SK-N-SH (cell line): ENCODE measurements at regions not wholly inside any gene's neighbourhood (a gene's known extent, or its start where the extent isn't known, plus 50 kb on each side); places are given as distances from the start of the nearest gene placed in this dataset.
A peak's percentile ranks its signal among the peaks of the same experiment; 100 is the strongest.

Experiments
- CTCF ChIA-PET: fragments of 300-600, 350-600 bp; formaldehyde crosslinking; extraction: SDS; loops from one replicate; lab custom pipeline; 2021; lab: Yijun Ruan, JAX
- POLR2A ChIA-PET: fragments of 350-600 bp; sonication (Branson Sonifier 250); formaldehyde crosslinking; extraction: SDS; loops from one replicate; lab custom pipeline; 2020; ENCODE audit warnings: antibody characterized with exemption, inconsistent platforms; lab: Yijun Ruan, JAX
- DNase-seq: peaks from one replicate; pipeline ENCODE4 v3.0.0; 2012
- H2AFZ ChIP-seq: fragments of 200-600 bp; sonication (generic); 2 replicates; pipeline ENCODE4 v1.8.1; 2016; ENCODE audit warnings: antibody characterized with exemption, mild to moderate bottlenecking, low read depth
- H3F3A ChIP-seq: fragments of 200-600 bp; sonication (generic); replicated peaks from 2 replicates; pipeline ENCODE3; 2016; ENCODE audit warnings: antibody characterized with exemption, mild to moderate bottlenecking; ENCODE audit not compliant: insufficient read depth
- H3K27ac ChIP-seq, 2 experiments: fragments of 200-500 bp in 1 of 2; fragments of 200-600 bp in 1 of 2; sonication (Bioruptor generic) in 1 of 2; sonication (generic), shearing (Covaris generic) in 1 of 2; 2 replicates each; pipeline versions ENCODE4 v1.5.1 to v1.6.1; 2014 to 2016; ENCODE audit warnings: low read depth in 2 of 2, inconsistent platforms in 1 of 2, low read length in 1 of 2, mild to moderate bottlenecking in 1 of 2, mixed read lengths in 1 of 2
- H3K27me3 ChIP-seq: fragments of 200-600 bp; sonication (generic), shearing (Covaris generic); 2 replicates; pipeline ENCODE4 v1.6.1; 2016; ENCODE audit warnings: mixed run types; ENCODE audit not compliant: insufficient read depth
- H3K36me3 ChIP-seq, 2 experiments: fragments of 200-500 bp in 1 of 2; fragments of 200-600 bp in 1 of 2; sonication (Bioruptor generic) in 1 of 2; sonication (generic) in 1 of 2; replicated peaks in 1 of 2; 2 replicates each; pipeline versions ENCODE3 to v1.5.1; 2014 to 2016; ENCODE audit warnings: low read length in 1 of 2, mild to moderate bottlenecking in 1 of 2; ENCODE audit not compliant: insufficient read depth in 2 of 2, control insufficient read depth in 1 of 2
- H3K4me1 ChIP-seq, 2 experiments: fragments of 200-500 bp in 1 of 2; fragments of 200-600 bp in 1 of 2; sonication (Bioruptor generic) in 1 of 2; sonication (generic), shearing (Covaris generic) in 1 of 2; 2 replicates each; pipeline versions ENCODE4 v1.5.1 to v1.6.1; 2014 to 2016; ENCODE audit warnings: low read depth in 1 of 2, low read length in 1 of 2, mixed run types in 1 of 2; ENCODE audit not compliant: insufficient read depth in 2 of 2, control insufficient read depth in 1 of 2
- H3K4me2 ChIP-seq: fragments of 200-600 bp; sonication (generic), shearing (Covaris generic); 2 replicates; pipeline ENCODE4 v1.6.1; 2017; ENCODE audit warnings: mixed run types
- H3K4me3 ChIP-seq, 2 experiments: fragments of 200-500 bp in 1 of 2; fragments of 200-600 bp in 1 of 2; sonication (Bioruptor generic) in 1 of 2; sonication (generic), shearing (Covaris generic) in 1 of 2; 2 replicates each; pipeline versions ENCODE4 v1.5.1 to v1.8.1; 2014 to 2016; ENCODE audit warnings: low read depth in 2 of 2, inconsistent platforms in 1 of 2, low read length in 1 of 2, mild to moderate bottlenecking in 1 of 2, mixed read lengths in 1 of 2, moderate library complexity in 1 of 2
- H3K79me2 ChIP-seq: fragments of 200-600 bp; sonication (generic); 2 replicates; pipeline ENCODE4 v1.8.1; 2017; ENCODE audit warnings: mild to moderate bottlenecking; ENCODE audit not compliant: insufficient read depth
- H3K9ac ChIP-seq: fragments of 200-600 bp; sonication (generic); 2 replicates; pipeline ENCODE4 v1.6.1; 2017; ENCODE audit warnings: mixed run types
- H3K9me2 ChIP-seq: fragments of 200-600 bp; sonication (generic); 2 replicates; pipeline ENCODE4 v1.6.1; 2017; ENCODE audit warnings: mixed run types
- H3K9me3 ChIP-seq: fragments of 200-600 bp; sonication (generic); 2 replicates; pipeline ENCODE4 v1.6.1; 2017; ENCODE audit warnings: mixed run types, mild to moderate bottlenecking, moderate library complexity
- H4K20me1 ChIP-seq: fragments of 200-600 bp; sonication (generic); 2 replicates; pipeline ENCODE4 v1.6.1; 2017; ENCODE audit warnings: mild to moderate bottlenecking, mixed run types; ENCODE audit not compliant: insufficient read depth
- CHD2 ChIP-seq: fragments of 150-350 bp; IDR thresholded peaks from 2 replicates; pipeline ENCODE4 v1.6.1; 2018; ENCODE audit warnings: low read length; ENCODE audit not compliant: partially characterized antibody
- EZH2phosphoT487 ChIP-seq: fragments of 200-600 bp; sonication (generic); IDR thresholded peaks from 2 replicates; pipeline ENCODE4 v1.6.1; 2017; ENCODE audit warnings: low read depth, mixed run types, mild to moderate bottlenecking, antibody characterized with exemption, moderate library complexity, borderline replicate concordance
- JUND ChIP-seq: IDR thresholded peaks from 2 replicates; pipeline ENCODE4 v1.4.0; 2012
- POLR2AphosphoS5 ChIP-seq: IDR thresholded peaks from 2 replicates; pipeline ENCODE4 v1.6.1; 2012; ENCODE audit warnings: low read depth, low read length
- RFX5 ChIP-seq: IDR thresholded peaks from 2 replicates; pipeline ENCODE4 v1.6.1; 2012; ENCODE audit warnings: mild to moderate bottlenecking, improper control_type of control experiment, low read length
- TAF1 ChIP-seq: IDR thresholded peaks from 2 replicates; pipeline ENCODE4 v1.6.1; 2012; ENCODE audit warnings: low read depth, mild to moderate bottlenecking, low read length, moderate library complexity, borderline replicate concordance
- TCF12 ChIP-seq: IDR thresholded peaks from 2 replicates; pipeline ENCODE4 v1.4.0; 2012
- TEAD4 ChIP-seq: IDR thresholded peaks from 2 replicates; pipeline ENCODE4 v1.4.0; 2012; ENCODE audit warnings: mild to moderate bottlenecking, borderline replicate concordance; ENCODE audit not compliant: insufficient read depth
- WGBS: methylation state at CpG from one replicate; pipeline ENCODE4 v1.1.6; 2017; ENCODE audit warnings: low lambda C conversion rate; 5-methylcytosine and 5-hydroxymethylcytosine counted together
- TF ChIP-seq, protein P1 (sequence below): fragments of 150-350 bp; IDR thresholded peaks from 2 replicates; pipeline ENCODE4 v1.6.1; 2016; ENCODE audit warnings: mild to moderate bottlenecking, low read depth, low read length
- TF ChIP-seq, protein P2 (sequence below): IDR thresholded peaks from 2 replicates; pipeline ENCODE4; 2012
- TF ChIP-seq, protein P3 (sequence below): IDR thresholded peaks from 2 replicates; pipeline ENCODE4 v1.4.0; 2012; ENCODE audit warnings: low read depth, borderline replicate concordance
- TF ChIP-seq, protein P4 (sequence below): IDR thresholded peaks from 2 replicates; pipeline ENCODE4 v1.4.0; 2012; ENCODE audit warnings: low read depth, borderline replicate concordance

DNA sequence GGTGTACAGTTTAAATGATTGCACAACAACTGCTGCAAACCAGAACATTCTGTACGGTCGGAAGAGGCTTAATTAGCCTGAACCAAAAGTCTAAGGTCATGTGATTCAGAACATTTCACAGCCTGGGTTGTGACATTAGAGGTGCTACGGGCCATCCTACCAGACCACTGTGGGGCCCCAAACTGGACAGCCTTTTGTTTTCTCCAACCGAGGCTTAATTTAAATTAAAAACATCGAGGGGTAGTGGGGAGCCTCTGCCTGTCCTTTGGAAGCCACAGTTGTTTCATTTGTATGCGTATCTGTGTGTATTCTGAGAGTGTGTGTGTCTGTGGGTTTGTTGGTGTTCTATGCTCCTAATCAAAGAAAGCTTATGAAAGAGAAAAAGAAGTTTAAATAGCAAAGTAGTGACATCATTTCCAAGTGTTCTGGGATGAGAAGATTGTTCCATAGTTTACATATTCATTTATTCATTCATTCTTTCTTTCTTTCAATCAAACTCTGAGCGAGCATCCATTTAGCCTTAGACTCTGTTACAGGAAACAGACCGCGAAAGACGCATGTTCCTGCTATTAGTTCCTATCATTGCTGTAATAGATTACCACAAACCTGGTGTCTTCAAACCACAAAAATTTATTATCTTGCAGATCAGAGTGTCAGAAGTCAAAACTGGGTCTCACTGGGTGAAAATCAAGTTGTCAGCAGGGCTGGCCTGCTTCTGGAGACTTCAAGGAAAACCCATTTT lies 444.8 kb downstream of the FOXO1 start:
- no peak overlapping the region for H3K9ac ChIP-seq
- CTCF ChIA-PET, result no interaction called here
- TF ChIP-seq, protein P1, sequence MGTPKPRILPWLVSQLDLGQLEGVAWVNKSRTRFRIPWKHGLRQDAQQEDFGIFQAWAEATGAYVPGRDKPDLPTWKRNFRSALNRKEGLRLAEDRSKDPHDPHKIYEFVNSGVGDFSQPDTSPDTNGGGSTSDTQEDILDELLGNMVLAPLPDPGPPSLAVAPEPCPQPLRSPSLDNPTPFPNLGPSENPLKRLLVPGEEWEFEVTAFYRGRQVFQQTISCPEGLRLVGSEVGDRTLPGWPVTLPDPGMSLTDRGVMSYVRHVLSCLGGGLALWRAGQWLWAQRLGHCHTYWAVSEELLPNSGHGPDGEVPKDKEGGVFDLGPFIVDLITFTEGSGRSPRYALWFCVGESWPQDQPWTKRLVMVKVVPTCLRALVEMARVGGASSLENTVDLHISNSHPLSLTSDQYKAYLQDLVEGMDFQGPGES, result no peak
- TF ChIP-seq, protein P2, sequence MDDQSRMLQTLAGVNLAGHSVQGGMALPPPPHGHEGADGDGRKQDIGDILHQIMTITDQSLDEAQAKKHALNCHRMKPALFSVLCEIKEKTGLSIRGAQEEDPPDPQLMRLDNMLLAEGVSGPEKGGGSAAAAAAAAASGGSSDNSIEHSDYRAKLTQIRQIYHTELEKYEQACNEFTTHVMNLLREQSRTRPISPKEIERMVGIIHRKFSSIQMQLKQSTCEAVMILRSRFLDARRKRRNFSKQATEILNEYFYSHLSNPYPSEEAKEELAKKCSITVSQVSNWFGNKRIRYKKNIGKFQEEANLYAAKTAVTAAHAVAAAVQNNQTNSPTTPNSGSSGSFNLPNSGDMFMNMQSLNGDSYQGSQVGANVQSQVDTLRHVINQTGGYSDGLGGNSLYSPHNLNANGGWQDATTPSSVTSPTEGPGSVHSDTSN, result peak; percentile 82
- TF ChIP-seq TEAD4, result peak; percentile 60; the same call in 1 of the 2 replicates
- TF ChIP-seq, protein P3, sequence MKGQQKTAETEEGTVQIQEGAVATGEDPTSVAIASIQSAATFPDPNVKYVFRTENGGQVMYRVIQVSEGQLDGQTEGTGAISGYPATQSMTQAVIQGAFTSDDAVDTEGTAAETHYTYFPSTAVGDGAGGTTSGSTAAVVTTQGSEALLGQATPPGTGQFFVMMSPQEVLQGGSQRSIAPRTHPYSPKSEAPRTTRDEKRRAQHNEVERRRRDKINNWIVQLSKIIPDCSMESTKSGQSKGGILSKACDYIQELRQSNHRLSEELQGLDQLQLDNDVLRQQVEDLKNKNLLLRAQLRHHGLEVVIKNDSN, result no peak
- TF ChIP-seq RFX5, result no peak
- no peak for TF ChIP-seq TAF1
- TF ChIP-seq POLR2AphosphoS5, result peak; percentile 28; the same call in 1 of the 2 replicates
- no peak for TF ChIP-seq EZH2phosphoT487
- peak; percentile 53 for TF ChIP-seq JUND
- TF ChIP-seq TCF12, result peak; percentile 79
- TF ChIP-seq, protein P4, sequence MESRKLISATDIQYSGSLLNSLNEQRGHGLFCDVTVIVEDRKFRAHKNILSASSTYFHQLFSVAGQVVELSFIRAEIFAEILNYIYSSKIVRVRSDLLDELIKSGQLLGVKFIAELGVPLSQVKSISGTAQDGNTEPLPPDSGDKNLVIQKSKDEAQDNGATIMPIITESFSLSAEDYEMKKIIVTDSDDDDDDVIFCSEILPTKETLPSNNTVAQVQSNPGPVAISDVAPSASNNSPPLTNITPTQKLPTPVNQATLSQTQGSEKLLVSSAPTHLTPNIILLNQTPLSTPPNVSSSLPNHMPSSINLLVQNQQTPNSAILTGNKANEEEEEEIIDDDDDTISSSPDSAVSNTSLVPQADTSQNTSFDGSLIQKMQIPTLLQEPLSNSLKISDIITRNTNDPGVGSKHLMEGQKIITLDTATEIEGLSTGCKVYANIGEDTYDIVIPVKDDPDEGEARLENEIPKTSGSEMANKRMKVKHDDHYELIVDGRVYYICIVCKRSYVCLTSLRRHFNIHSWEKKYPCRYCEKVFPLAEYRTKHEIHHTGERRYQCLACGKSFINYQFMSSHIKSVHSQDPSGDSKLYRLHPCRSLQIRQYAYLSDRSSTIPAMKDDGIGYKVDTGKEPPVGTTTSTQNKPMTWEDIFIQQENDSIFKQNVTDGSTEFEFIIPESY, result 0 out of 2 replicates have a peak, but pooled peaks have one; percentile 31
- TF ChIP-seq CHD2, result no peak

More for the DNA sequence above, 444.8 kb downstream of the FOXO1 start:
- Histone ChIP-seq H3K9me2 (no peaks in the 10 kb centered on the region), H3F3A (no peaks in the 10 kb centered on the region), H3K79me2 (no peaks in the 10 kb centered on the region), H3K9me3 (no peaks in the 10 kb centered on the region), H3K27me3 (no peaks in the 10 kb centered on the region), H3K4me2 (no peak overlapping the region), H2AFZ (no peak overlapping the region), H4K20me1 (no peaks in the 10 kb centered on the region), H3K4me1 (peaks cover 0 to 4% of the 10 kb centered on the region in 2 experiments; a peak in 1 of 4 replicates), H3K4me3 (no peak overlapping the region), H3K36me3 (no peaks in the 10 kb centered on the region), H3K27ac (no peak overlapping the region)
- WGBS, result 69% methylated on average over 10 of the region's 10 CpGs
- DNase-seq, result no peak
- POLR2A ChIA-PET, result no interaction called here
